ENCODE measurements at regions not wholly inside any gene's neighbourhood (a gene's known extent, or its start where the extent isn't known, plus 50 kb on each side); places are given as distances from the start of the nearest gene placed in this dataset.

- Mint-ChIP-seq H3K9me3 (peaks cover 4% of the 10 kb centered on the region), H3K4me3 (no peak overlapping the region), H3K4me1 (no peaks in the 10 kb centered on the region), H3K27me3 (no peaks in the 10 kb centered on the region), H3K27ac (no peak overlapping the region), H3K36me3 (no peaks in the 10 kb centered on the region)
- DNase-seq, result no peak
Measured at GRCh38 chr5:136924490-136924889, 559.1 kb upstream of the TRPC7 start.

- H3K27me3 Mint-ChIP-seq, result no peaks in the 10 kb centered on the region
- H3K27ac Mint-ChIP-seq, result no peak overlapping the region
- peaks cover 4% of the 10 kb centered on the region for H3K9me3 Mint-ChIP-seq
Measured at GRCh38 chr5:136910625-136911024, 545.3 kb upstream of the TRPC7 start.

GRCh38 chr5:136909906-136910305 is 544.6 kb upstream of the TRPC7 start:
- Mint-ChIP-seq H3K27me3 (no peaks in the 10 kb centered on the region), H3K36me3 (peaks cover 2% of the 10 kb centered on the region), H3K9me3 (peaks cover 4% of the 10 kb centered on the region), H3K27ac (no peak overlapping the region), H3K4me3 (no peak overlapping the region), H3K4me1 (no peaks in the 10 kb centered on the region)
- DNase-seq, result no peak

More at GRCh38 chr5:136910625-136911024, 545.3 kb upstream of the TRPC7 start:
- no peak overlapping the region for H3K4me3 Mint-ChIP-seq
- H3K36me3 Mint-ChIP-seq, result no peaks in the 10 kb centered on the region
- DNase-seq, result no peak
- H3K4me1 Mint-ChIP-seq, result no peaks in the 10 kb centered on the region

- peaks cover 2% of the 10 kb centered on the region for H3K36me3 Mint-ChIP-seq
- H3K9me3 Mint-ChIP-seq, result peaks cover 3% of the 10 kb centered on the region
- DNase-seq, result no peak
- H3K4me1 Mint-ChIP-seq, result no peaks in the 10 kb centered on the region
- no peak overlapping the region for H3K27ac Mint-ChIP-seq
- no peaks in the 10 kb centered on the region for H3K27me3 Mint-ChIP-seq
- H3K4me3 Mint-ChIP-seq, result no peak overlapping the region
Measured at GRCh38 chr5:136907371-136907770, 542.0 kb upstream of the TRPC7 start.

GRCh38 chr5:136906545-136906944 is 541.2 kb upstream of the TRPC7 start:
- Mint-ChIP-seq H3K27ac (no peak overlapping the region), H3K27me3 (no peaks in the 10 kb centered on the region), H3K4me1 (no peaks in the 10 kb centered on the region), H3K36me3 (peaks cover 2% of the 10 kb centered on the region), H3K9me3 (peaks cover 3% of the 10 kb centered on the region), H3K4me3 (no peak overlapping the region)
- DNase-seq, result no peak

- Mint-ChIP-seq H3K27ac (no peak overlapping the region), H3K4me3 (no peak overlapping the region), H3K4me1 (no peaks in the 10 kb centered on the region), H3K27me3 (no peaks in the 10 kb centered on the region), H3K9me3 (peaks cover 9% of the 10 kb centered on the region), H3K36me3 (peaks cover 2% of the 10 kb centered on the region)
- no peak for DNase-seq
Measured at GRCh38 chr5:136905571-136905970, 540.2 kb upstream of the TRPC7 start.

- Mint-ChIP-seq H3K4me1 (no peaks in the 10 kb centered on the region), H3K36me3 (no peaks in the 10 kb centered on the region), H3K4me3 (no peak overlapping the region), H3K27ac (no peak overlapping the region), H3K9me3 (peaks cover 7% of the 10 kb centered on the region), H3K27me3 (no peaks in the 10 kb centered on the region)
- no peak for DNase-seq
Measured at GRCh38 chr5:136894070-136894469, 528.7 kb upstream of the TRPC7 start.

- H3K27ac Mint-ChIP-seq, result no peak overlapping the region
- no peaks in the 10 kb centered on the region for H3K36me3 Mint-ChIP-seq
- DNase-seq, result no peak
- no peaks in the 10 kb centered on the region for H3K4me1 Mint-ChIP-seq
- no peaks in the 10 kb centered on the region for H3K27me3 Mint-ChIP-seq
- H3K4me3 Mint-ChIP-seq, result no peak overlapping the region
- H3K9me3 Mint-ChIP-seq, result peaks cover 4% of the 10 kb centered on the region
Measured at GRCh38 chr5:136892000-136892399, 526.7 kb upstream of the TRPC7 start.

- Mint-ChIP-seq H3K27ac (no peak overlapping the region), H3K4me1 (no peaks in the 10 kb centered on the region), H3K36me3 (no peaks in the 10 kb centered on the region), H3K27me3 (no peaks in the 10 kb centered on the region), H3K9me3 (peaks cover 4% of the 10 kb centered on the region), H3K4me3 (no peak overlapping the region)
- DNase-seq, result no peak
Measured at GRCh38 chr5:136891175-136891972, 526.0 kb upstream of the TRPC7 start.

- Mint-ChIP-seq H3K36me3 (no peaks in the 10 kb centered on the region), H3K4me3 (no peak overlapping the region), H3K4me1 (no peaks in the 10 kb centered on the region), H3K9me3 (peaks cover 4% of the 10 kb centered on the region), H3K27me3 (no peaks in the 10 kb centered on the region), H3K27ac (no peak overlapping the region)
- DNase-seq, result no peak
Measured at GRCh38 chr5:136890431-136891148, 525.2 kb upstream of the TRPC7 start.

- DNase-seq, result no peak
- H3K27me3 Mint-ChIP-seq, result no peaks in the 10 kb centered on the region
- H3K9me3 Mint-ChIP-seq, result peaks cover 1% of the 10 kb centered on the region
- no peak overlapping the region for H3K27ac Mint-ChIP-seq
- H3K4me3 Mint-ChIP-seq, result no peak overlapping the region
- no peaks in the 10 kb centered on the region for H3K4me1 Mint-ChIP-seq
- H3K36me3 Mint-ChIP-seq, result no peaks in the 10 kb centered on the region
Measured at GRCh38 chr5:136886608-136887007, 521.3 kb upstream of the TRPC7 start.

GRCh38 chr5:136864960-136865359 is 499.6 kb upstream of the TRPC7 start:
- no peaks in the 10 kb centered on the region for H3K4me1 Mint-ChIP-seq
- no peak overlapping the region for H3K27ac Mint-ChIP-seq
- H3K27me3 Mint-ChIP-seq, result no peaks in the 10 kb centered on the region
- no peaks in the 10 kb centered on the region for H3K36me3 Mint-ChIP-seq
- no peaks in the 10 kb centered on the region for H3K9me3 Mint-ChIP-seq
- no peak overlapping the region for H3K4me3 Mint-ChIP-seq
- DNase-seq, result no peak

- Mint-ChIP-seq H3K9me3 (peaks cover 4% of the 10 kb centered on the region), H3K27ac (no peak overlapping the region), H3K4me3 (no peak overlapping the region), H3K27me3 (no peaks in the 10 kb centered on the region), H3K36me3 (no peaks in the 10 kb centered on the region), H3K4me1 (no peaks in the 10 kb centered on the region)
- DNase-seq, result no peak
Measured at GRCh38 chr5:136856648-136857047, 491.3 kb upstream of the TRPC7 start.

- H3K27me3 Mint-ChIP-seq, result no peaks in the 10 kb centered on the region
- no peak for DNase-seq
- no peak overlapping the region for H3K27ac Mint-ChIP-seq
Measured at GRCh38 chr5:136853971-136854370, 488.6 kb upstream of the TRPC7 start.

GRCh38 chr5:136840601-136841000 is 475.3 kb upstream of the TRPC7 start:
- H3K36me3 Mint-ChIP-seq, result no peaks in the 10 kb centered on the region
- H3K27ac Mint-ChIP-seq, result no peak overlapping the region
- no peak for DNase-seq
- no peaks in the 10 kb centered on the region for H3K4me1 Mint-ChIP-seq
- peaks cover 1% of the 10 kb centered on the region for H3K9me3 Mint-ChIP-seq
- no peak overlapping the region for H3K4me3 Mint-ChIP-seq
- H3K27me3 Mint-ChIP-seq, result peaks cover 7% of the 10 kb centered on the region

More at GRCh38 chr5:136853971-136854370, 488.6 kb upstream of the TRPC7 start:
- H3K36me3 Mint-ChIP-seq, result no peaks in the 10 kb centered on the region
- no peak overlapping the region for H3K4me3 Mint-ChIP-seq
- no peaks in the 10 kb centered on the region for H3K4me1 Mint-ChIP-seq
- peaks cover 16% of the 10 kb centered on the region for H3K9me3 Mint-ChIP-seq

- no peak overlapping the region for H3K27ac Mint-ChIP-seq
- no peak overlapping the region for H3K4me3 Mint-ChIP-seq
- no peaks in the 10 kb centered on the region for H3K36me3 Mint-ChIP-seq
- H3K4me1 Mint-ChIP-seq, result no peaks in the 10 kb centered on the region
- DNase-seq, result no peak
- H3K27me3 Mint-ChIP-seq, result peaks cover 10% of the 10 kb centered on the region
- peaks cover 1% of the 10 kb centered on the region for H3K9me3 Mint-ChIP-seq
Measured at GRCh38 chr5:136836093-136836492, 470.7 kb upstream of the TRPC7 start.

Data from activated naive CD8-positive, alpha-beta T cell treated with anti-CD3 and anti-CD28 coated beads for 36 hours (primary cell).